Endothelial cell of umbilical vein (primary cell): ENCODE measurements at regions not wholly inside any gene's neighbourhood (a gene's known extent, or its start where the extent isn't known, plus 50 kb on each side); places are given as distances from the start of the nearest gene placed in this dataset.

Experiments
- BruUV-seq: library from RNA; stranded (reverse); fragments of 400-500 nt; replicated peaks from 2 replicates; lab custom pipeline; 2021; lab: Mats Ljungman, UMichigan
- CTCF ChIA-PET: fragments of 300-600, 350-600 bp; sonication (Branson Sonifier 250); formaldehyde crosslinking; loops from one replicate; lab custom pipeline; 2021; ENCODE audit warnings: antibody characterized with exemption, inconsistent platforms; lab: Charles Lee
- POLR2A ChIA-PET: fragments of 300-600, 350-600 bp; sonication (Branson Sonifier 250); formaldehyde crosslinking; loops from one replicate; lab custom pipeline; 2021; ENCODE audit warnings: antibody characterized with exemption, inconsistent platforms; lab: Charles Lee
- DNase-seq: peaks from one replicate; pipeline ENCODE4 v3.0.0-alpha.2; 2011; ENCODE audit warnings: low read depth, low spot score
- FAIRE-seq: peaks from 2 replicates; lab custom pipeline; 2011; peaks lifted over from hg19 to GRCh38; lab: Jason Lieb, UNC
- H2AFZ ChIP-seq: 2 replicates; pipeline ENCODE4 v1.6.0; 2012; ENCODE audit warnings: low read depth, low read length, control low read depth, inconsistent platforms
- H3K27ac ChIP-seq: 2 replicates; pipeline ENCODE4 v1.5.1; 2011; ENCODE audit warnings: low read depth, mild to moderate bottlenecking, control low read depth, low read length, moderate library complexity; ENCODE audit not compliant: insufficient read depth
- H3K27me3 ChIP-seq, 2 experiments: 2 replicates each; pipeline versions ENCODE4 v1.6.0 to v1.6.1; 2011; ENCODE audit warnings: low read length in 2 of 2, mixed read lengths in 1 of 2; ENCODE audit not compliant: control insufficient read depth in 2 of 2, insufficient read depth in 2 of 2
- H3K36me3 ChIP-seq, 2 experiments: 2 replicates in 1 of 2; 3 replicates in 1 of 2; pipeline ENCODE4 v1.5.1; 2011; ENCODE audit warnings: low read length in 2 of 2, mild to moderate bottlenecking in 1 of 2, moderate library complexity in 1 of 2; ENCODE audit not compliant: control insufficient read depth in 2 of 2, insufficient read depth in 2 of 2; ENCODE audit errors: extremely low read depth in 1 of 2
- H3K4me1 ChIP-seq: 3 replicates; pipeline ENCODE4 v1.5.1; 2011; ENCODE audit warnings: mild to moderate bottlenecking, low read length; ENCODE audit not compliant: control insufficient read depth, insufficient read depth; ENCODE audit errors: extremely low read depth
- H3K4me2 ChIP-seq: 2 replicates; pipeline ENCODE4 v1.6.1; 2011; ENCODE audit warnings: low read length, control low read depth, mixed read lengths; ENCODE audit not compliant: insufficient read depth
- H3K4me3 ChIP-seq, 3 experiments: fragments of 200-600 bp in 1 of 3; sonication (generic), shearing (Covaris generic) in 1 of 3; replicated peaks in 1 of 3; 2 replicates each; pipeline ENCODE4 v1.5.1; 2011 to 2016; ENCODE audit warnings: control low read depth in 3 of 3, low read length in 3 of 3, mild to moderate bottlenecking in 2 of 3, inconsistent platforms in 1 of 3, low read depth in 1 of 3, moderate library complexity in 1 of 3; ENCODE audit not compliant: insufficient read depth in 1 of 3
- H3K79me2 ChIP-seq: 2 replicates; pipeline ENCODE4 v1.6.0; 2012; ENCODE audit warnings: low read length, inconsistent platforms; ENCODE audit not compliant: control insufficient read depth, insufficient read depth
- H3K9ac ChIP-seq: replicated peaks from 2 replicates; pipeline ENCODE3; 2011; ENCODE audit warnings: low read length, control low read depth; ENCODE audit not compliant: insufficient read depth; ENCODE audit errors: extremely low read depth
- H3K9me1 ChIP-seq: replicated peaks from 3 replicates; pipeline ENCODE4 v1.6.0; 2011; ENCODE audit warnings: mild to moderate bottlenecking, low read length; ENCODE audit not compliant: control insufficient read depth, insufficient read depth; ENCODE audit errors: extremely low read depth
- H3K9me3 ChIP-seq: replicated peaks from 2 replicates; pipeline ENCODE4 v1.5.1; 2012; ENCODE audit warnings: low read length, inconsistent platforms; ENCODE audit not compliant: control insufficient read depth, insufficient read depth
- H4K20me1 ChIP-seq: replicated peaks from 2 replicates; pipeline ENCODE3; 2011; ENCODE audit warnings: mild to moderate bottlenecking, low read length; ENCODE audit not compliant: control insufficient read depth, insufficient read depth; ENCODE audit errors: extremely low read depth
- CTCF ChIP-seq, 2 donors: IDR thresholded peaks; 1 replicate in 1 of 2; 2 replicates in 1 of 2; pipeline ENCODE4 v1.5.1; 2011; ENCODE audit warnings: low read length in 2 of 2, mild to moderate bottlenecking in 2 of 2, moderate library complexity in 2 of 2, control low read depth in 1 of 2, inconsistent platforms in 1 of 2, low read depth in 1 of 2; ENCODE audit not compliant: insufficient read depth in 1 of 2; ENCODE audit errors: extremely low read depth in 1 of 2
- EZH2 ChIP-seq: IDR thresholded peaks from 2 replicates; pipeline ENCODE4 v1.6.1; 2012; ENCODE audit warnings: borderline replicate concordance, low read depth, mild to moderate bottlenecking, moderate library complexity, low read length, inconsistent platforms; ENCODE audit not compliant: severe bottlenecking
- FOS ChIP-seq: IDR thresholded peaks from 2 replicates; pipeline ENCODE4 v1.6.1; 2011; ENCODE audit warnings: mild to moderate bottlenecking, low read length, moderate library complexity, borderline replicate concordance; ENCODE audit not compliant: insufficient read depth
- JUN ChIP-seq: IDR thresholded peaks from 2 replicates; pipeline ENCODE4 v1.6.1; 2011; ENCODE audit warnings: borderline replicate concordance, low read depth; ENCODE audit not compliant: insufficient read length, insufficient read depth
- MAX ChIP-seq: IDR thresholded peaks from 2 replicates; pipeline ENCODE4 v1.6.1; 2011; ENCODE audit not compliant: insufficient read depth, insufficient read length
- MYC ChIP-seq: IDR thresholded peaks from one replicate; pipeline ENCODE4 v1.6.1; 2011; ENCODE audit warnings: mild to moderate bottlenecking, low read depth, low read length
- POLR2A ChIP-seq: IDR thresholded peaks from 2 replicates; pipeline ENCODE4 v1.6.1; 2012; ENCODE audit warnings: low read depth, mild to moderate bottlenecking, control low read depth, low read length
- POLR2AphosphoS5 ChIP-seq: IDR thresholded peaks from 2 replicates; pipeline ENCODE4 v1.6.1; 2012; ENCODE audit warnings: low read depth, mild to moderate bottlenecking, control low read depth, low read length, moderate library complexity; ENCODE audit not compliant: insufficient read depth
- dilution Hi-C: fragments of 300-500 bp; cut with MboI; formaldehyde crosslinking; loops from one replicate; pipeline ENCODE4 v1.15.0; 2019; ENCODE audit warnings: low sequenced_read_pairs; ENCODE audit not compliant: extremely low pct_ligation_motif_present
- intact Hi-C: fragments of 100-400 bp; cut with micrococcal nuclease; formaldehyde crosslinking; loops from one replicate; pipeline ENCODE4 v1.10.0; 2022

- Histone ChIP-seq H2AFZ (peak overlapping the region; percentile 63), H3K9me3 (no peaks in the 10 kb centered on the region), H3K27ac (peak overlapping the region; percentile 37), H3K79me2 (no peaks in the 10 kb centered on the region), H3K4me3 (no peak overlapping the region), H3K9ac (peak overlapping the region; percentile 32), H3K27me3 (no peaks in the 10 kb centered on the region), H3K4me1 (peaks cover 18% of the 10 kb centered on the region), H4K20me1 (no peaks in the 10 kb centered on the region), H3K4me2 (no peak overlapping the region), H3K36me3 (no peaks in the 10 kb centered on the region), H3K9me1 (no peaks in the 10 kb centered on the region)
- FAIRE-seq (peak; percentile 92), DNase-seq (peak; percentile 84)
- no peak for TF ChIP-seq JUN
- no peak for TF ChIP-seq EZH2
- TF ChIP-seq MAX = no peak
- no peak for TF ChIP-seq POLR2A
- no peak for TF ChIP-seq MYC
- TF ChIP-seq POLR2AphosphoS5 = no peak
- peak; percentile 65 to 74 for TF ChIP-seq CTCF (IDR thresholded peaks at IDR 0.05; ENCODE audit: extremely low read depth in 1 of 2, insufficient read depth in 1 of 2, low read depth in 1 of 2, low read length in 2 of 2)
- TF ChIP-seq FOS = no peak
- intact Hi-C loops = loop anchor here (1.0 to 5.0 kb wide), 9 partner anchors 18 to 560 kb away; partner anchors contain the start of gene NAMPT
- BruUV-seq = no TSS peak
- ChIA-PET POLR2A (interaction anchor here (0.9 to 1.4 kb wide), 3 partner anchors 76 to 452 kb away, joined by 3 to 8 read pairs (median 6); partner anchors contain the start of genes CCDC71L and NAMPT), CTCF (interaction anchor here (0.6 to 3.2 kb wide), 54 partner anchors 11 to 564 kb away, joined by 3 to 158 read pairs (median 4); partner anchors contain the start of gene CCDC71L)
- dilution Hi-C loops = no loop called here
Measured at GRCh38 chr7:106736508-106737201, 75.7 kb upstream of the CCDC71L start.
